C4-2B (cell line): ENCODE measurements at regions not wholly inside any gene's neighbourhood (a gene's known extent, or its start where the extent isn't known, plus 50 kb on each side); places are given as distances from the start of the nearest gene placed in this dataset.

Experiments used
- ZFX ChIP-seq: fragments of 450-650 bp; IDR thresholded peaks from 2 replicates; pipeline ENCODE4 v1.6.1; 2017
- TF ChIP-seq, protein P1 (sequence below): fragments of 450-650 bp; conservative IDR thresholded peaks from 2 replicates; pipeline ENCODE4 v1.5.1; 2017; ENCODE audit warnings: mild to moderate bottlenecking

DNA sequence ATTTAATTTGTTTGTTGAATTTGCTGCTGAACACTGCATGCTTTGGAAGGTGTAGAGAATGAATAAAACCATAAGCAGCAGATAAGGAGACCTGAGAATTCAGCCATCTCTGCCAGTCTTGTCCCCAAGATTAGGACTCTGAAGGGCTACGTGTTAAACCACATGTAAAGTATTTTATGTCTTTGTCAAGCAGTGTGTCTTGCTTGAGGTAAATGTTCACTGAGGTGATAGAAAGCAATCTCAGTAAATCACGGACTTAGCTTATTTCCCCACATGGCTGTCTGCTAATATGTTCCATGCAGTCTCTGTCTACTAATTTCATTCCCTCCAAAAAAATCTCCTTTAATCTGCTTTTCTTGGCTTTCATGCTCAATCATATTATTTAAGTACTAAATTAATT is 467.1 kb downstream of the RAP2B start:
- TF ChIP-seq, protein P1, sequence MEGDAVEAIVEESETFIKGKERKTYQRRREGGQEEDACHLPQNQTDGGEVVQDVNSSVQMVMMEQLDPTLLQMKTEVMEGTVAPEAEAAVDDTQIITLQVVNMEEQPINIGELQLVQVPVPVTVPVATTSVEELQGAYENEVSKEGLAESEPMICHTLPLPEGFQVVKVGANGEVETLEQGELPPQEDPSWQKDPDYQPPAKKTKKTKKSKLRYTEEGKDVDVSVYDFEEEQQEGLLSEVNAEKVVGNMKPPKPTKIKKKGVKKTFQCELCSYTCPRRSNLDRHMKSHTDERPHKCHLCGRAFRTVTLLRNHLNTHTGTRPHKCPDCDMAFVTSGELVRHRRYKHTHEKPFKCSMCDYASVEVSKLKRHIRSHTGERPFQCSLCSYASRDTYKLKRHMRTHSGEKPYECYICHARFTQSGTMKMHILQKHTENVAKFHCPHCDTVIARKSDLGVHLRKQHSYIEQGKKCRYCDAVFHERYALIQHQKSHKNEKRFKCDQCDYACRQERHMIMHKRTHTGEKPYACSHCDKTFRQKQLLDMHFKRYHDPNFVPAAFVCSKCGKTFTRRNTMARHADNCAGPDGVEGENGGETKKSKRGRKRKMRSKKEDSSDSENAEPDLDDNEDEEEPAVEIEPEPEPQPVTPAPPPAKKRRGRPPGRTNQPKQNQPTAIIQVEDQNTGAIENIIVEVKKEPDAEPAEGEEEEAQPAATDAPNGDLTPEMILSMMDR, result no peak
- TF ChIP-seq ZFX, result no peak
